DOHH2 (cell line): ENCODE measurements at regions not wholly inside any gene's neighbourhood (a gene's known extent, or its start where the extent isn't known, plus 50 kb on each side); places are given as distances from the start of the nearest gene placed in this dataset.

ENCODE experiments used
- H3F3A ChIP-seq: fragments of 200-600 bp; sonication (generic), shearing (Covaris generic); 2 replicates; pipeline ENCODE4 v1.6.0; 2016; ENCODE audit warnings: antibody characterized with exemption, mild to moderate bottlenecking; ENCODE audit not compliant: control insufficient read depth, insufficient read depth
- H3K27ac ChIP-seq: fragments of 200-600 bp; sonication (generic); 2 replicates; pipeline ENCODE4 v1.5.1; 2014; ENCODE audit warnings: low read depth, mild to moderate bottlenecking, low read length, moderate library complexity
- H3K27me3 ChIP-seq: fragments of 200-600 bp; sonication (generic); 2 replicates; pipeline ENCODE4 v1.6.1; 2014; ENCODE audit warnings: mild to moderate bottlenecking, low read length, mixed read lengths; ENCODE audit not compliant: control insufficient read depth
- H3K36me3 ChIP-seq: fragments of 200-600 bp; sonication (generic); 2 replicates; pipeline ENCODE4 v1.6.1; 2014; ENCODE audit warnings: mild to moderate bottlenecking, low read length, moderate library complexity, mixed read lengths; ENCODE audit not compliant: control insufficient read depth
- H3K4me1 ChIP-seq: fragments of 200-600 bp; sonication (generic); 2 replicates; pipeline ENCODE4 v1.6.1; 2014; ENCODE audit warnings: mild to moderate bottlenecking, low read length, mixed read lengths; ENCODE audit not compliant: control insufficient read depth
- H3K4me2 ChIP-seq: fragments of 200-600 bp; sonication (generic); 2 replicates; pipeline ENCODE4 v1.6.0; 2014; ENCODE audit warnings: mild to moderate bottlenecking, low read length, moderate library complexity
- H3K4me3 ChIP-seq: fragments of 200-600 bp; sonication (generic); 2 replicates; pipeline ENCODE4 v1.5.1; 2014; ENCODE audit warnings: mild to moderate bottlenecking, low read length, mixed read lengths
- H3K79me2 ChIP-seq: fragments of 200-600 bp; sonication (generic); 2 replicates; pipeline ENCODE4 v1.6.1; 2014; ENCODE audit warnings: mild to moderate bottlenecking, low read length, mixed read lengths; ENCODE audit not compliant: control insufficient read depth
- H3K9me2 ChIP-seq: fragments of 200-600 bp; sonication (generic); replicated peaks from 2 replicates; pipeline ENCODE4 v1.6.1; 2014; ENCODE audit warnings: mild to moderate bottlenecking, low read length, mixed read lengths; ENCODE audit not compliant: control insufficient read depth
- H3K9me3 ChIP-seq: fragments of 200-600 bp; sonication (generic); 2 replicates; pipeline ENCODE4 v1.6.1; 2014; ENCODE audit warnings: antibody characterized with exemption, low read length, mixed read lengths; ENCODE audit not compliant: control insufficient read depth, insufficient read depth
- H4K20me1 ChIP-seq: fragments of 200-600 bp; sonication (generic); 2 replicates; pipeline ENCODE4 v1.6.0; 2014; ENCODE audit warnings: low read depth, mild to moderate bottlenecking, antibody characterized with exemption, low read length, moderate library complexity; ENCODE audit not compliant: control insufficient read depth, insufficient read depth
- CTCF ChIP-seq: fragments of 200-600 bp; sonication (generic); IDR thresholded peaks from one replicate; pipeline ENCODE4 v1.5.1; 2014; ENCODE audit warnings: antibody characterized with exemption, mild to moderate bottlenecking, low read depth, low read length; ENCODE audit not compliant: poor library complexity, severe bottlenecking
- EZH2phosphoT487 ChIP-seq: fragments of 200-600 bp; sonication (generic); IDR thresholded peaks from 2 replicates; pipeline ENCODE4 v1.6.1; 2017; ENCODE audit warnings: borderline replicate concordance, mild to moderate bottlenecking, antibody characterized with exemption, low read length, moderate library complexity, mixed read lengths

DNA sequence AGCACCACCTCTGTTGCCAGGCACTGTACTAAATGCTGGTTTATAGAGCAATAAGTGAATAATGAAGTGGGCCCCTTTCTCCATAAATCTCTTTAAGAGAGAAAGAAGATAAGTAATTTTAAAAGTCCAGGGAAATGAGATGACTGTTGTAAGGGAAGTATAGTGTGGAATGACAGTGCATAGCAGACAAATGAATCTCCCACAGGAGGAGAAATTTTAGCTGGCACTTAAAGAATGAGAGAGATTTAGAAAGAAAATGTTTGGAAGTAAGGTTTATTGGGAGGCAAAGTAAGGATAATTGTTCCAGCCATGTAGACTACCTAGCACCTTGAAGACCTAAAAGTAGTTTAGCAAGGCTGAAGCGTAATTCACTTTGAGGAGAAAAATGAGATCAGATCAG lies 1081.1 kb upstream of the PABPC4L start:
- no peaks in the 10 kb centered on the region for H4K20me1 ChIP-seq
- no peaks in the 10 kb centered on the region for H3K36me3 ChIP-seq
- no peaks in the 10 kb centered on the region for H3F3A ChIP-seq
- no peak overlapping the region for H3K27ac ChIP-seq
- H3K79me2 ChIP-seq = no peaks in the 10 kb centered on the region
- no peaks in the 10 kb centered on the region for H3K27me3 ChIP-seq
- H3K9me3 ChIP-seq = no peaks in the 10 kb centered on the region
- H3K9me2 ChIP-seq = no peaks in the 10 kb centered on the region
- TF ChIP-seq EZH2phosphoT487 = no peak
- no peak overlapping the region for H3K4me2 ChIP-seq
- H3K4me3 ChIP-seq = no peak overlapping the region
- no peaks in the 10 kb centered on the region for H3K4me1 ChIP-seq

DNA sequence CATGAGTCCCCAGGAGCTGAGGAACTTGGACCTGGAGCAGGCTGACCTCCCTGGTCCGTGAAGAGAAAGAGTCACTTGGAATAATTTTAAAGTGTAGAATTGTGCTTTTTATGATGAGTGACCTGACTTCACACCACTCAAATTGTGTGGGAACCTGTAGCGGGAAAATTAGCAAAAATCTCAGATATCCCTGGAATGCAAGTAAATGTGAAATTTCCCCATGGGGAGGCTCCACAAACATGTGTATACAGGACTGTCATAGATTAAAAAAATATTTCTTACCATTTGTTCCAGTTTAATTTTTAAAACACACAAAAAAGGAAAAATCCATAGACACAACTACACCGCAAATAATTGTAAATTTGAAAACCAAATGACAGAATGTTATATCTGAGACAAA lies 1079.6 kb upstream of the PABPC4L start:
- TF ChIP-seq CTCF (no peak), EZH2phosphoT487 (no peak)
- H3K9me3 ChIP-seq = no peaks in the 10 kb centered on the region
- no peak overlapping the region for H3K27ac ChIP-seq
- H3K4me1 ChIP-seq = no peaks in the 10 kb centered on the region
- H3F3A ChIP-seq = no peaks in the 10 kb centered on the region
- no peak overlapping the region for H3K4me2 ChIP-seq
- no peak overlapping the region for H3K4me3 ChIP-seq
- H3K9me2 ChIP-seq = no peaks in the 10 kb centered on the region
- no peaks in the 10 kb centered on the region for H3K79me2 ChIP-seq
- no peaks in the 10 kb centered on the region for H3K36me3 ChIP-seq
- H4K20me1 ChIP-seq = no peaks in the 10 kb centered on the region
- H3K27me3 ChIP-seq = no peaks in the 10 kb centered on the region

GRCh38 chr4:135277980-135278315 lies 1076.4 kb upstream of the PABPC4L start:
- H3K4me2 ChIP-seq = no peak overlapping the region
- H3K4me3 ChIP-seq = no peak overlapping the region
- TF ChIP-seq CTCF (no peak), EZH2phosphoT487 (no peak)
- H3K9me2 ChIP-seq = no peaks in the 10 kb centered on the region
- H3K9me3 ChIP-seq = no peaks in the 10 kb centered on the region
- H3K27ac ChIP-seq = no peak overlapping the region
- H3K79me2 ChIP-seq = no peaks in the 10 kb centered on the region
- no peaks in the 10 kb centered on the region for H3K36me3 ChIP-seq
- no peaks in the 10 kb centered on the region for H3K27me3 ChIP-seq
- no peaks in the 10 kb centered on the region for H4K20me1 ChIP-seq
- H3K4me1 ChIP-seq = no peaks in the 10 kb centered on the region
- H3F3A ChIP-seq = no peaks in the 10 kb centered on the region

DNA sequence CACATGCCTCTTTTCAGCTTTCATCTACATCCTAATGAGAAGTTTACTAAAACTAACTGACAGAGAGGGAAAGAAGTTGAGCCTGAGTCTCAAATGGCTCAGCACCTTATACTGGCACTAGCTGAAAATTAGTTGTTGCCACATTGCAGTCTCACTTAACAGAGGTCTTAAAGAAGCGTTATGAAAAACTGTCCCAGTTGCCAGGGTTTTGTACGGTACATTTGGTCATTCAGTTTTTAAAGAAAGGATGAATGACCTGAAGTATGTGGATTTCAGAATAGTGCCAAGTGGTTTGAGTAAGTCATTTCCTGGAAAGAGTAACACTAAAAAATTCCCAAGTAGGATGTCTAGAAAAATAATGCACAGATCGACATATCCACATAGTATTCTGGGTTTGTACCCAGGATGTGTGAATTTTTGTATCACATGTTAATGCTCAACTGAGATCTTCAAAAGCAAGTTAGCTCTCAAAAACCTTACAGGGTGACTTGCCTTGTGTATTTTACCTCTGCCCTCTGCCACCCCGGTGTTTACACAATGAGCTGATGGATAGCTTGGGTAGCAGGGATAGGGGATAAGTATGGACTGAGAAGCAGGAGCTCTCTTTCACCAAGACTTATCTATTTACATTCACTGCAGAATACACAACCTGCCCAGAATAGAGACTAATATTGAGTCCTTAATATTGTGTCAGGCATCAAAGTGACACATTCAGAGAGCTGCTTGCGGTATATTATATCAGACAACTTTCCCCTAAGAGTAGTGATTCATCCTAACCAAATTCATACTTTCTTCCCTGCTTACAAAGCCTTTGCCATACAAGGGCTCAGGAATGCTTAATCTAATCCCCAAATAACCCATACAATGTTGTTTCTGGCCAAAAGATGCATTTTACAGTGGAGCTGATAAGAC lies 1075.7 kb upstream of the PABPC4L start:
- Histone ChIP-seq H3K4me3 (no peak overlapping the region), H4K20me1 (no peaks in the 10 kb centered on the region), H3K4me2 (no peak overlapping the region), H3K9me2 (no peaks in the 10 kb centered on the region), H3K4me1 (no peaks in the 10 kb centered on the region), H3K36me3 (no peaks in the 10 kb centered on the region), H3K27ac (no peak overlapping the region), H3K9me3 (no peaks in the 10 kb centered on the region), H3K79me2 (no peaks in the 10 kb centered on the region), H3K27me3 (no peaks in the 10 kb centered on the region), H3F3A (no peaks in the 10 kb centered on the region)
- TF ChIP-seq EZH2phosphoT487 (no peak), CTCF (no peak)
